Thoracic aorta (tissue), 2 donors: ENCODE measurements at regions not wholly inside any gene's neighbourhood (a gene's known extent, or its start where the extent isn't known, plus 50 kb on each side); places are given as distances from the start of the nearest gene placed in this dataset.

Experiments used
- ATAC-seq: fragments of 150-250 bp; one replicate; pipeline ENCODE4 v1.8.0; 2017; ENCODE audit warnings: low read depth; ENCODE audit not compliant: insufficient number of reproducible peaks, low FRiP score
- DNase-seq: peaks from one replicate; pipeline ENCODE4 v3.0.0-alpha.2; 2020; ENCODE audit warnings: low spot score
- H3K27ac ChIP-seq, 2 donors: fragments of 200-600 bp; sonication (generic); 1 replicate in 1 of 2; 2 replicates in 1 of 2; pipeline ENCODE4 v1.5.1; 2016; ENCODE audit warnings: mild to moderate bottlenecking in 2 of 2, moderate library complexity in 2 of 2
- H3K27me3 ChIP-seq: fragments of 200-600 bp; sonication (generic); replicated peaks from 2 replicates; pipeline ENCODE4 v1.6.0; 2016; ENCODE audit warnings: mild to moderate bottlenecking; ENCODE audit not compliant: insufficient read depth
- H3K36me3 ChIP-seq: fragments of 200-600 bp; sonication (generic); one replicate; pipeline ENCODE4 v1.5.1; 2016
- H3K4me1 ChIP-seq, 2 donors: fragments of 200-600 bp; sonication (generic); 1 replicate in 1 of 2; 2 replicates in 1 of 2; pipeline versions ENCODE4 v1.5.1 to v1.6.0; 2016; ENCODE audit warnings: low read depth in 2 of 2, mild to moderate bottlenecking in 1 of 2; ENCODE audit not compliant: control insufficient read depth in 1 of 2
- H3K4me3 ChIP-seq: fragments of 200-600 bp; sonication (generic); 2 replicates; pipeline ENCODE4 v1.5.1; 2016; ENCODE audit warnings: mild to moderate bottlenecking
- H3K9me3 ChIP-seq: fragments of 200-600 bp; sonication (generic); 2 replicates; pipeline ENCODE4 v1.5.1; 2016
- TF ChIP-seq, protein P1 (sequence below): fragments of 200-600 bp; sonication (generic); IDR thresholded peaks from one replicate; pipeline ENCODE4 v1.5.1; 2019; ENCODE audit warnings: antibody characterized with exemption

DNA sequence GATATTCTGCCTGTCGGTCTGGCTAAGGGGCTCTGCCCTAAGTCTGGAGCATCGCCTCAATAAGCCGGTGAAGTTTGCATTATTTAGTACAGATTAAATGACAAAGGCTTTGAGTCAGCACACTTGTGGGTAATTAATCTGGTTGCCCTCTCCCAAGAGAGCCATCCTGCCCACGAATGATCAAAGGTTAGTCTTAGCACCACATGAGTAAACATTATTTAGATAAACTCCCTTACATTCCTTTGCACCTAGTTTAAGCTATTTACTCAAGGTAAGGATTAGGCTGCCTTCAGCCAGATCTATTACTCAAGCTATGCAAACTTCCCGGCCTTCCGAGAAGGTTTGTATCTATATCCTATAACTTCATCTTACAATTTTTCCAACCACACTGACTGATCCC, 572.1 kb downstream of the CHSY3 start:
- H3K27me3 ChIP-seq: no peaks in the 10 kb centered on the region
- H3K27ac ChIP-seq: no peak overlapping the region
- no peaks in the 10 kb centered on the region for H3K36me3 ChIP-seq
- H3K4me1 ChIP-seq: no peaks in the 10 kb centered on the region
- DNase-seq (no peak), ATAC-seq (no peak)
- no peak overlapping the region for H3K4me3 ChIP-seq
- H3K9me3 ChIP-seq: peaks cover 8% of the 10 kb centered on the region
- TF ChIP-seq, protein P1, sequence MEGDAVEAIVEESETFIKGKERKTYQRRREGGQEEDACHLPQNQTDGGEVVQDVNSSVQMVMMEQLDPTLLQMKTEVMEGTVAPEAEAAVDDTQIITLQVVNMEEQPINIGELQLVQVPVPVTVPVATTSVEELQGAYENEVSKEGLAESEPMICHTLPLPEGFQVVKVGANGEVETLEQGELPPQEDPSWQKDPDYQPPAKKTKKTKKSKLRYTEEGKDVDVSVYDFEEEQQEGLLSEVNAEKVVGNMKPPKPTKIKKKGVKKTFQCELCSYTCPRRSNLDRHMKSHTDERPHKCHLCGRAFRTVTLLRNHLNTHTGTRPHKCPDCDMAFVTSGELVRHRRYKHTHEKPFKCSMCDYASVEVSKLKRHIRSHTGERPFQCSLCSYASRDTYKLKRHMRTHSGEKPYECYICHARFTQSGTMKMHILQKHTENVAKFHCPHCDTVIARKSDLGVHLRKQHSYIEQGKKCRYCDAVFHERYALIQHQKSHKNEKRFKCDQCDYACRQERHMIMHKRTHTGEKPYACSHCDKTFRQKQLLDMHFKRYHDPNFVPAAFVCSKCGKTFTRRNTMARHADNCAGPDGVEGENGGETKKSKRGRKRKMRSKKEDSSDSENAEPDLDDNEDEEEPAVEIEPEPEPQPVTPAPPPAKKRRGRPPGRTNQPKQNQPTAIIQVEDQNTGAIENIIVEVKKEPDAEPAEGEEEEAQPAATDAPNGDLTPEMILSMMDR: no peak

DNA sequence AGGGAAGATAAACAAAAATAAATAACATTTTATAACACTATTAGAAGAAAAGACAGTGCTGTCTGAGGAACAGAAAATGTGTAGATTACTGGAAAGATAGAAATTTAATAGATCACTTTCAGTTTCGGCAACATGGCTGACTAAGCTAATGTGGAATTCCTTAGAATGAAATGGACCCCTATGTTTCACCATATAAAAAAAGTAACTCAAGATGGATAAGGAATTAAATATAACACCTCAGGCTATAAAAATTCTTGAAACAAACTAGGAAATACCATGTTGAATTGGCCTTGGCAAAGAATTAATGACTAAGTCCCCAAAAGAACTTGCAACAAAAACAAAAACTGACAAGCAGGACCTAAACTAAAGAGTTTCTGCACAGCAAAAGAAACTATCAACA, 558.3 kb downstream of the CHSY3 start:
- H3K4me3 ChIP-seq: no peak overlapping the region
- no peaks in the 10 kb centered on the region for H3K36me3 ChIP-seq
- ATAC-seq (no peak), DNase-seq (no peak)
- no peaks in the 10 kb centered on the region for H3K27me3 ChIP-seq
- TF ChIP-seq, protein P1: no peak
- no peaks in the 10 kb centered on the region for H3K9me3 ChIP-seq
- no peak overlapping the region for H3K27ac ChIP-seq
- no peaks in the 10 kb centered on the region for H3K4me1 ChIP-seq

DNA sequence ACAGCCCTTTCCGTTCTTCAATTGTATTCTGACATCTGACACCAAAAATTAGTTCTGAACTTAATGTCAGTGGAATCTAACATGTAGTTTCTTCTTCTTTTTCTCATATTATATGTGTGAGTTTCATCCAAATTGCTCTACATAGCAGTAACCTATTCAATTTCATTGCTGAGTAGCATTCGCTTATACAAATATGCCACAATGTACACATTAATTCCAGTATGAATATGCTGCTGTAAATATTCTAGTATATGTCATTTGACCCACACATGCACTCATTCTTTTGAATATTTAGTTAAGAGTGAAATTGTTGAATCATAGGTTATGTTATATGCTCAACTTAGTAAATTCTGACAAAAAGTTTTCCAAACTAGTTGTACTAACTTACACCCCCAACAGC, 550.9 kb downstream of the CHSY3 start:
- Histone ChIP-seq H3K27me3 (no peaks in the 10 kb centered on the region), H3K36me3 (no peaks in the 10 kb centered on the region), H3K9me3 (no peaks in the 10 kb centered on the region), H3K4me3 (no peak overlapping the region), H3K27ac (no peak overlapping the region), H3K4me1 (no peaks in the 10 kb centered on the region)
- DNase-seq (no peak), ATAC-seq (no peak)
- TF ChIP-seq, protein P1: no peak

DNA sequence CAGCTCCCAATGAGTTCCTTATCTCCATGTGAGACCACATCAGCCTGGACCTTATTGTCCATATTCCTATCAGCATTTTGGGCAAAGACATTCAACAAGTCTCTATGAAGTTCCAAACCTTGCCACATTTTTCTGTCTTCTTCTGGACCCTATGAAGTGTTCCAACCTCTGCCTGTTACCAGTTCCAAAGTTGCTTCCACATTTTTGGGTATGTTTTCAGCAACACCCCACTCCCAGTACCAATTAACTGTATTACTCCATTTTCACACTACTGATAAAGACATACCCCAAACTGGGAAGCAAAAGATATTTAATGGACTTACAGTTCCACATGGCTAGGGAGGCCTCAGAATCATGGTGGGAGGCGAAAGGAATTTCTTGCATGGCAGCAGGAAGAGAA, 548.5 kb downstream of the CHSY3 start:
- ATAC-seq (no peak), DNase-seq (no peak)
- H3K27ac ChIP-seq: no peak overlapping the region
- H3K4me3 ChIP-seq: no peak overlapping the region
- H3K36me3 ChIP-seq: no peaks in the 10 kb centered on the region
- H3K9me3 ChIP-seq: no peaks in the 10 kb centered on the region
- no peaks in the 10 kb centered on the region for H3K27me3 ChIP-seq
- no peaks in the 10 kb centered on the region for H3K4me1 ChIP-seq
- TF ChIP-seq, protein P1: no peak

DNA sequence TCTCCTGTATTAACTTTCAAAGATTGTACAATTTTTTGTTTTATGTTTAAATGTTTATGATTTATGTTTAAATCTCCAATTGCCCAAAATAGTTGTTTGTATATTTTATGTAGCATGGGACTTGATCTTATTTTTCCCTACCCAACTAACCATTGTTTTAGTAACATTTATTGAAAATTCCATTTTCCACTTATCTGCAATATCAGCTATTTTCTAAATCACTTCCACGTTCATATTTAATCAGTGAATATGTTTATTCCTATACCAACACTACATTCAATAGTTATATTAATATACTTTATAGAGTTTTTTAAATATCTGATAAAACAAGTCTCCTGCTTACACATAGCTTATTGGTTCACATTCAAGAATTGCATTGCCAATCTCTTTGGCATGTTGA, 532.2 kb downstream of the CHSY3 start:
- peaks cover 16% of the 10 kb centered on the region for H3K9me3 ChIP-seq
- no peak overlapping the region for H3K27ac ChIP-seq
- DNase-seq: no peak
- TF ChIP-seq, protein P1: no peak
- no peaks in the 10 kb centered on the region for H3K4me1 ChIP-seq
- no peak overlapping the region for H3K4me3 ChIP-seq
- no peaks in the 10 kb centered on the region for H3K27me3 ChIP-seq
- no peak for ATAC-seq
- no peaks in the 10 kb centered on the region for H3K36me3 ChIP-seq
